DMS 273 (cell line): ENCODE measurements at regions not wholly inside any gene's neighbourhood (a gene's known extent, or its start where the extent isn't known, plus 50 kb on each side); places are given as distances from the start of the nearest gene placed in this dataset.

Experiments used
- DNase-seq: peaks from one replicate; lab custom pipeline; 2025; ENCODE audit not compliant: unreplicated experiment; lab: John Stamatoyannopoulos, UW

DNA sequence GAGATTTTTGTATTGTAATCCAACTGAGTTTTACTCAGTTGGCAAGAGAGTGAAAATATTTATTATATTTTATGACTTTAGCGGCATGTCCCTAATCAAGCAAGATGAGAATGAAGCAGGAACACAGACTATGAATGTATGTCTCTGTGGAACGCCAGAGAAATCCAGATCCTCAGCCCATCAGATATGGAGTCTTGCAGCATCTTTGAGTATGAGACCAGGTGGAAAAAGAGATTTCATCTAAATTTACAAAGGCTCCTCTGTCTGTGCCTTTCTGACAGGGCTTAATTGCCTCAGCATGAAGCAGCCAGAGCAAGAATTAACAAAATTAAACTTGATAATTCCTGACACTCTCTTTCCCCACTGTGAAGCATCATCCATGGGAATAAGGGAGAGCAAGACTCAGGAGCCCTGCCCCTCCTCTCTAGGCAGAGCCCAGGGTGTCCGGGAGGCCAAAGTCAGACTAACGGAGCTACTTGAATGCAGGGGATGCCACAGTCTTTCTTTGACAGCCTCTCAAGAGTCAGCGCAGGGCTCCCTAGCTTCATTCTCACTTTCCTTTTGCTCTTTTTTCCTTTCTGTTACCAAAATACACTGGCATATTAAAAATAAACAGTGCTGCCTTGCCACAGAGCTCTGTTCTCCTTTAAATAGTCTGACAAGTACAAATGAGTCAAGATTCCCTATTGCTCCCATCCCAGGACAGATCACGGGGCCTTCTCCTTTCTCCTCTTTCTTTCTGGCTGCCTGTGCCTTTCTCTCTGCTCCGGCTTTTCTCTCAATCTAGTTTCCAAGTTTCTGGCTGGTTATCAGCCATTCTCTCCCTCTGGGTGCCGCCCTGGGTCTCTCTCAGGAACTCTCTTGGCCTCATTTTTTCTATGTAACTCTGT lies 132.2 kb upstream of the INHBA start:
- no peak for DNase-seq

GRCh38 chr7:41832941-41833340 lies 130.1 kb upstream of the INHBA start:
- no peak for DNase-seq

DNA sequence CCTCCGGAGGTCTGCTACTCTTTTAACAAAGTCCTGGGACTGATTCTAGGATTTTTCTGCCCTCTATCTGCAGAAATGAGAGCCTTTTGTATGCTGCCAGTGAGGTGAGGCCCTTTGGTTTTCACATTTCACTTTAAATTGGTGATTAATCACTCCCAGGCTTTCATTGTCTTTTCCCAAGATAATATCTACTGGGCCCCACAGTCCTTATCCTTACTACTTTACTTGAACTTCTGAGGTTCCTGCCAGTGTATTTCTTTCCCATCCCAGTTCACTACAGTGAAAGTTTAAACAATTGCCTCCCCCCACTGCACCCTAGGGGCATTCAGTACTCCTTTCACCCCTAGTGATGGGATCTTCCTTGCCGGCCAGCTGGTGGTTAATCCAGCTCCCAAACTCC lies 127.4 kb upstream of the INHBA start:
- no peak for DNase-seq

GRCh38 chr7:41828911-41829310 lies 126.0 kb upstream of the INHBA start:
- DNase-seq: no peak

DNA sequence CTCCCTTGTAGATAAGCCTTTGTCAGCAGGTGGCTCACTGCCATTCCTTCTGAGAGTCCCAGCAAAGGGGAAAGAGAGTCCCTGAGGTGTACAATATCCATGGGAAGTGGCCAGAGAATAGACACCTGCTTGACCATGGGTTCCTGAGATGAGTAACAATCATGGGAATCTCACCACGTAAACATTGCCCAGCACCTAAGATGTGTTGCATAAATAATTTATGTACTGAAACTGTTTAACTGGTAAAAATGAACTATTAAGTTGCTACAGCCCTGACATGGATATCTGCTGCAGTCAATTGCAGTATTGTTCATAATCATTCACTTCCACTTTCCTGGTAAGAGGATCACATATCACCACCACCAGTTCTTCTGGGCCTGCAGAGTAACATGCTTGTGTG lies 123.8 kb upstream of the INHBA start:
- no peak for DNase-seq

GRCh38 chr7:41825927-41826480 lies 123.1 kb upstream of the INHBA start:
- DNase-seq: no peak

- no peak for DNase-seq
Measured at GRCh38 chr7:41824284-41824683, 121.4 kb upstream of the INHBA start.

GRCh38 chr7:41822259-41822817 lies 119.4 kb upstream of the INHBA start:
- no peak for DNase-seq

DNA sequence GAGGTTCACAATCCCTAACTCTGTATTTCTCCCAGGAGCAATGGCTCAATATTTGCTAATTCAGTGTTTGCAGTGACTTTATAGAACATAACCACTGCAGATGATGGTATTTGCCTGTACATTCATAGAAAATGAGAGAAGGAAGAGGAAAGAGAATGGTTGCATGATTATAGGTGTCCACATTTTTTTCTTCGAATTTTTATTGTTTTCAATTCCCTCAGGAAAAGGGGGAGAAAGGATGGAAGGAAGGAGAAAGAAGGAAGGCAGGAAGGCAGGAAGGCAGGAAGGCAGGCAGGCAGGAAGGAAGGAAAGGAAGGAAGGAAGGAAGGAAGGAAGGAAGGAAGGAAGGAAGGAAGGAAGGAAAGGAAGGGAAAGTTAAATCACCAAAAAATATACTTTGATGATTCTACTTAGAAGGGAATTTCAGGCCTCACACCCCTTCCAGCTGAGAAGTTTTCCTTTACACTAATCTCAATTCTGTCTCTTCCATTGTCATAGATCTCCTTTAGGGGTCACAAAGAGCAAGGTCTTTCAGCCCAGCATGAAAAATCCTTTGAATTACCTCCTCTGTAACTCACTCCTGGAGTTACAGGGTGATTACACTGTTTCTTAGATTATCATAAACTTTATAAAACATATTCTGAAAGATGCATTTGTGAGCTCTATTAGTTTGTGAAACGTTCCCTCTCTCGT lies 118.8 kb upstream of the INHBA start:
- DNase-seq: no peak

DNA sequence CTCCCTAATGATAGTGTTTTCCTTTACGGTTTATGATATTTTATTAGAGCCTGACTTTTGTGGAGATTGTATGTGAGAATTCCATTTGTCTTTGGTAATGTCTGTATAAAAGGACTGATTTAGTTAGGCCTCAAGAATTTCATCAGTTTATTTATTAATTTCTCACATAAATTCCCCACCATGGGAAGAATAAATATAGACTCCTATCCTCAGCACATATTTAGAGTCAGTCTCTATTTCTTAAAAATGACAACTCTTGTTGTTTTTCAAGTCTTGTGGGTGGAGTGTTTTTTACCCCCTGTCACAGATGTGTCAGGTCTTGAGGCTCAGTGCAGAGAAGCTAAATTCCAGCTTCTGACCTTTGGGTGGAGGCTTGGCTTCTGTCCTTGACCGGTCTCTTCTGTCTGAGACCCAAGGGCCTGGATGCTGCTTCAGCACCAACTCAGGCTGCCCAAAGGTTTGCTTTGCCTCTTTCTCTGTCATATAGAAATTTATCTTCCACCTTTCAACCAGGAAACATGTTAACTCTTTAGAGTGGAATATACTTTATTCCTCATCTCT lies 117.3 kb upstream of the INHBA start:
- DNase-seq: no peak

- no peak for DNase-seq
Measured at GRCh38 chr7:41819645-41820044, 116.8 kb upstream of the INHBA start.

DNA sequence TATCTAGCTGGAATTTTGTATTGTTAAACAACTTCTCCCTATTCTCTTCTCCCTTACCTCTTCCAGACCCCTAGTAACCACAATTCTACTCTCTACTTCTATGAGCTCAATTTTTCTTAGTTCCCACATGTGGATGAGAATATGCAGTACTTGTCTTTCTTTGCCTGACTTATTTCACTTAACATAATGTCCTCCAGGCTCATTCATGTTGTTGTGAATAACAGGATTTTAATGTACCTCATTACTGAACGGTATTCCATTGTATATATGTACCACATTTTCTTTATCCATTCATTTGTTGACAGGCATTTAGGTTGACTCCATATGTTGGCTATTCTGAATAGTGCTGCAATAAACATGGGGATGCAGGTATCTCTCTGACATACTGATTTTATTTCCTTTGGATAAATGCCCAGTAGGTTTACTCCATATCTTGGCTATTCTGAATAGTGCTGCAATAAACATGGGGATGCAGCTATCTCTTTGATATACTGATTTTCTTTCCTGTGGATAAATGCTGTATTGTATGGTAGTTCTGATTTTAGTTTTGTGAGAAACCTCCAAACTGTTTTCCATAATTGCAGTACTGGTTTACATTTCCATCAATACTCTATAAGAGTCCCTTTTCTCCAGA lies 116.0 kb upstream of the INHBA start:
- no peak for DNase-seq

DNA sequence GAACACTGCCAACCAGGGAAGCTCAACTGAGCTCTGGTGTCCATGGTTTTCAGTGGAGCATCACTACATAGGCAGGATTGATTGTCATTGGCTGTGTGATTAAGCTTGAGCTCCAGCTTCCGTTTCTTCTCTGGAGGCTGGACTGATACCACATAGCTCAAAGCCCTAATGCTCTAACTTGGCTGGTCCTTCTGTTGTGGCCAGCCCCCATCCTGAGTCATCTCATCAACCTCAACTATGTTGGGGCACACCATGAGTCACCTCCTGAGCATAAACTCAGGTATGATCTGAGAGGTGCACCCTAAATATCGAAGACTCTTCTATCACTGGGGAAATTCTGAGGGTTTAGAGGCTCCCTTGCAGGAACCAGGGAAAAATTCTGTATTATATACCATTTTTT lies 114.5 kb upstream of the INHBA start:
- no peak for DNase-seq

DNA sequence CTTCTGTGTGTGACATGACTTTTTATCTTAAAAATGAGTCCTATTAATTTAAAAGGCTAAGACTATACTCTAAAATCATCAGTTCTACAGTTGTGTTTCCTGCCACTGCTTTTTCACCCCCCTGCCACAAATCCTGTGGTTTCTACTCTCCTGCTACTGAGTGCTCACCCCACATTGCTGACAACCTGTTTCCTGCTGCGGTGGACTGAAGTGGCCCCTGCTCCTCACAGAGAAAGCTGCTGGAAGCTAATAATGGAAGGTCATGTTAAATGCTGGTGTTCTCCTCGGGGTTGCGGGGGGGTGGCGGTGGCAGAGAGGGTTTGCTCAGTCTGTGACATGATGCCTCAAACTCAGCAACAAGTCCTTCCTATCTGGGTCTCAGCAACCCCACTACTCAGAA lies 113.2 kb upstream of the INHBA start:
- no peak for DNase-seq

DNA sequence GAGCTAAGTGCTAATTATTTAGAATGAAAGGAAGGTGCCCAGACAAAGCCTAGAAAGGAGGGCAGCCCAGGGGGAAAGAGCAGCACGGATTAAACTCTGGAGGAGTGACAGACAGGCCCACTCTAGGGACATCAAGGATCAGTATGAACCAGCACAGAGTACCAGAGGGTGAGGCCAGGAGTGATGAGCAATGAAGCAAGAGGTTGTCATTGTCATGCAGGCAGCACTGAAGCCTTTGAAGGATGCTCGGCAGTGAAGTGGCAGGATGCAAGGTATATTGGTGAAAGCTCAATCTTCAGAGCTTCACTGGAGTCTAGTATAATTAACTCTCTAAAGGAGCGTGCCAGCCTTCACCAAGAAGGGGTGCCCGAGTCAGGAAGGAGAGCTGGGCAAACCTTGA lies 112.0 kb upstream of the INHBA start:
- DNase-seq: no peak

GRCh38 chr7:41813286-41813685 lies 110.4 kb upstream of the INHBA start:
- DNase-seq: no peak

DNA sequence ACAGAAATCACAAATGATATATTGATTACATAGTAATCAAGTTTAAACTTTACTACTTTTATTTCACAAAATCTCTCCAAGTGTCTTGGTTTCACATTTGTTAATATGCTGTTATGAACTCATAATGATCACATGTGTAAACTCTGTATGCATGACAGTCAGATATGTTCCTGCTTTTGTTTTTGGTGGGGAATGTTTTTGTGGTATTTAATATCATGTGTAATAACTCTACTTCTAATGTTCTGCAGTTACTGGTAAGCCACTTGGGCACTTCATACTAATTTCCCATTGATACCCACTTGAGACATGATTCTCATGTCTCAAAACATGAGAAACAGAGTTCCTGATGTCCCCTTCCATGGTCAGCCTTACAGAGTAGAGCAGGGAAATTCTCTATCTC lies 109.1 kb upstream of the INHBA start:
- DNase-seq: no peak

- DNase-seq: no peak
Measured at GRCh38 chr7:41809940-41810576, 107.2 kb upstream of the INHBA start.

- DNase-seq: no peak
Measured at GRCh38 chr7:41809529-41809939, 106.6 kb upstream of the INHBA start.

DNA sequence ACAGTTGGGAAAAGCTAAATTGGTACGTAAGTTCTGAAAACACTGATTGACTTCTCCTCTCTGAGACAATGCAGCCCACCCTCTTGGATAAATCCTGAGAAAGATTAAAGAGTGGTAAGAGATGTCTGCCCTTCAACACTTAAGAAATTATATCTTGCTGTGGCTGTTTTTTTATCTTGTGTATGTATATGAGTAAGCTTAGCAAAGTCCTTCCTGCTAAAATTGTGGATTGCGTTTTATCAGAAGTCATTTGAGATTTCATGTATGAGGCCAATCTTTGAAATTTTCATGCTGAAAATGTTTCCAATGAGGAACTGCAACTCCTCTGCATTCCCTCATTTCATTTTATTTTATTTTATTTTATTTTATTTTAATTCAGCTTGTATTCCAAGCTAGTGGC lies 106.2 kb upstream of the INHBA start:
- no peak for DNase-seq

DNA sequence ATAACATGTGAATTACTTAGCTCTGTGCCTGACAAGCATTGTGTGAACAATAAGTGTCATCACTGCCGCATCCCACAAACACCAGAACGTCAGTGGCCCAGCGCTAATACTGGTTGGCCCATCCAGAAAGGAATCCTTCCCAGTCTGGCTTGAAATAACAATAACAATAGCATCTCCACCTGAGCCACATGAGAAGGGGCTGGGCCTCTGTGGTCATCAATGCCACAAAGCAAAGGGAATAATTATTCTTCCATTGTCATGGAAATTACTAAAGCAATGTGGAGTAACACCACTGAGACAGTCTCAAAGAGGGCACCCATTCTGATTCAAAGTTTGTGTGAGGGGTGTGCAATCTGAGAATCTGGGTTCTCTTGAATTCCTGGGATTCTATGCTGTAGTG lies 105.7 kb upstream of the INHBA start:
- no peak for DNase-seq
